Body of pancreas (tissue), 4 donors: ENCODE measurements at regions not wholly inside any gene's neighbourhood (a gene's known extent, or its start where the extent isn't known, plus 50 kb on each side); places are given as distances from the start of the nearest gene placed in this dataset.

Source experiments
- CTCF ChIP-seq, 7 experiments: fragments of 450-650 bp in 4 of 7; fragments of 200-600 bp in 3 of 7; sonication (generic) in 3 of 7; IDR thresholded peaks; one replicate each; pipeline ENCODE4 v1.5.1; 2016 to 2019; ENCODE audit warnings: antibody characterized with exemption in 7 of 7
- POLR2A ChIP-seq, 3 donors: fragments of 450-650 bp; IDR thresholded peaks; one replicate each; pipeline ENCODE4 v1.6.1; 2016; ENCODE audit warnings: antibody characterized with exemption in 3 of 3, mild to moderate bottlenecking in 2 of 3

- TF ChIP-seq CTCF (IDR thresholded peaks at IDR 0.05) (no peak), POLR2A (IDR thresholded peaks at IDR 0.05) (no peak)
Measured at GRCh38 chr15:79775821-79776220, 121.0 kb downstream of the MTHFS start.
